DMS114 treated with DMSO at 0.1 percent for 48 hours (cell line): ENCODE measurements at regions not wholly inside any gene's neighbourhood (a gene's known extent, or its start where the extent isn't known, plus 50 kb on each side); places are given as distances from the start of the nearest gene placed in this dataset.

Source experiments
- DNase-seq: peaks from one replicate; lab custom pipeline; 2025; ENCODE audit not compliant: unreplicated experiment; lab: John Stamatoyannopoulos, UW

DNA sequence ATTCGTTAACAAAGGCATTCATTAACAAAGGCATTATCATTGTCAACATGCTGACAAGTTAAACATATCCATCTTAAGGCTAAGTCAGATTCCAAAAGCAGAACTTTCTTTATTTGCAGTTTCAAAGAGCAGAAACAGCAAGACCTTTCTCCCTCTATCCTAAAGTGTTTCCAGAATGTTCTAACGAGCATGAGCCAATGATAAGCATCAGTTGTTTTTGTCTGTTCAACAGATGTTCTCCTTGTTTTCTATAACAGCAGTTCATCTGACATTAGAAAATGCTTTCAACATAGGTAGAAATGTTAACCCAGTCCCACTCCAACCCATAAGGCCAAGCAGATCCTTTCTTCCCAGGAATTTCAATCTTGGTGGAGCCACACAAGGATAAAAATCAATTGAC, 77.6 kb upstream of the POMGNT2 start:
- no peak for DNase-seq

- DNase-seq, result no peak
Measured at GRCh38 chr3:43181202-43181821, 75.4 kb upstream of the POMGNT2 start.

- no peak for DNase-seq
Measured at GRCh38 chr3:43180694-43181093, 74.8 kb upstream of the POMGNT2 start.

GRCh38 chr3:43180027-43180426, 74.1 kb upstream of the POMGNT2 start:
- DNase-seq, result no peak

GRCh38 chr3:43178891-43179366, 73.0 kb upstream of the POMGNT2 start:
- DNase-seq, result no peak

GRCh38 chr3:43177085-43177484, 71.2 kb upstream of the POMGNT2 start:
- DNase-seq, result no peak

GRCh38 chr3:43176666-43177065, 70.8 kb upstream of the POMGNT2 start:
- no peak for DNase-seq

GRCh38 chr3:43175541-43175940, 69.7 kb upstream of the POMGNT2 start:
- no peak for DNase-seq

DNA sequence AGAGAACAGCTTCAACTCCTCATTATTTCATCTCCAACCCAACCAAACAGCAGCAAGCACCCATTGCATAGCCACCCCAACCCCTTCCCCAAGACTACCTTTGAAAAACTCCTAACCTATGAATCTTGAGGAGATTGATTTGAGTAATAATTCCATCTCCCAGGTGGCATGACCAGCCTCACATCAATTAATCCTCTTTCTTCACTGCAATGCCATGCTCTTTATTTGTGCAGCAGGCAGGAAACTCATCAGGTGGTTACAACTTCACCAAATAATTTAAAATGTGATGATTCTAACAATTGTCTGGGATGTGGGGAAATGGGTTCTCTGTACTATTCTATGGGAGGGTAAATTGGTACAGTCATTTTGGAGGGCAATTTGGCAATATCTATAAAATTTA, 68.1 kb upstream of the POMGNT2 start:
- no peak for DNase-seq

DNA sequence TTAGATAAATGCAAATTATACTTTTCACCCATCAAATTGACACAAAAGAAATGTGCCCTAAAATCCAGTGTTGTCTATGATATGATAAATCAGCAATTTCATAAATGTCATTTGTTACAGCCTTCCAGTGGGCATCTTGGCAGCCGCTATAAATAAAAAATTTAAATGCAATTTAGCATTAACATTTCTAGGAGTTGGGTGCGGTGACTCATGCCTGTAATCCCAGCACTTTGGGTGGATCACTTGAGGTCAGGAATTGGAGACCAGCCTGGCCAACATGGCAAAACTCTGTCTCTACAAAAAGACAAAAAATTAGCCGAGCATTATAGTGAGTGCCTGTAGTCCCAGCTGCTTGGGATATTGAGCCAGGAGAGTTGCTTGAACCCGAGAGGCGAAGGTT, 65.9 kb upstream of the POMGNT2 start:
- DNase-seq, result no peak

GRCh38 chr3:43170553-43170952, 64.7 kb upstream of the POMGNT2 start:
- no peak for DNase-seq

DNA sequence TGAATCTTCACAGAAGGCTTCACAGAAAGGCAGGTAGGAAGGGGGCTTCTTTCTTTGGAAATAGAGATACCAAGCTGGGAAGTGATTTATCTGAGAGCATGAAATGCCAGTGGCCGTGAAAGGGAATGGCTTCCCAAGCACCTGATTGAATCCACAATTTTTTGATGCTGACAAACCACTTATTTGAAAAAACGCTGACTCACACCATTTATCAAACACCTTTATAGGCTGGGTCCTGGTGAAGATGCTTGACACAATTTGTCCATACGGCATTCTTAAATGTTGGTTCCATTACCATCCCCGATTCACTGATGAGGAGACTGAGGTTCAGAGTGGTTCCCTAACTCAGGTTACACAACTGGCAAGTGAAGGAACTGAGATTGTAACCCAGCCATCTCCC, 64.1 kb upstream of the POMGNT2 start:
- DNase-seq, result no peak

DNA sequence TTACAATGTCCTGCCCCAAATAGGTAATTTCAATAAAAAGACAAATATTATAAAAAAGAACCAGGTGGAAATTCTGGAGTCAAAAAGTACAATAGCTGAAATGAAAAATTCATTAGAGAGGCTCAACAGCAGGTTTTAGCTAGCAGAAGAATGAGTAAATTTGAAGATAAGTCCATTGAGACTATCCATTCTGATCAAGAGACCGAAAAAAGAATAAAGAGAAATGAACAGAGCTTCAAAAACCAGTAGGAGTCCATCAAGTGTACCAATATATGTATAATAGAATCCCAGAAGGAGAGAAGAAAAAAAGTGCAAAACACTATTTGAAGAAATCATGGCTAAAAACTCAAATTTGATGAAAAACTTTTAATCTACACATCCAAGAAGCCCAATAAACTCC, 60.5 kb upstream of the POMGNT2 start:
- DNase-seq, result no peak

DNA sequence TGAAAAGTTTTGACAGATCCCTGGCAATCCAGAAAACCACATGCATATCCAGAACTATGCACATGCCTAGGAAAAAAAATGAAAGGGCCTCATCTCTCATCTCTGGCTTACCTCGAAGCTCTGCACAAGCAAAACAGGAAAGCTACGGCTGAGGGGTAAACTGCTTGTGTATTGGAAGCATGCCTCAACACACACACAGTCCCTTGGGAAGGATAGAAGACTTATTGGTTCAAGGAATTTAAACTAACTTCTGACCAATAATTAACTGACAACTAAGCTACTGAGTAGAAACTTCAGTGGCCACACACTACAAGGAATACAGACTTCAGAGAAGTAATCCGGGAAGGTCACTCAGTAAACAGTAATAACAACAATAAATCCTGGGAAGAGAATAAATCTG, 59.9 kb upstream of the POMGNT2 start:
- DNase-seq, result no peak

- DNase-seq, result no peak
Measured at GRCh38 chr3:43163895-43164493, 58.1 kb upstream of the POMGNT2 start.

- peak; percentile 24 for DNase-seq
Measured at GRCh38 chr3:43162230-43163084, 56.6 kb upstream of the POMGNT2 start.

GRCh38 chr3:43161684-43162229, 55.9 kb upstream of the POMGNT2 start:
- no peak for DNase-seq

DNA sequence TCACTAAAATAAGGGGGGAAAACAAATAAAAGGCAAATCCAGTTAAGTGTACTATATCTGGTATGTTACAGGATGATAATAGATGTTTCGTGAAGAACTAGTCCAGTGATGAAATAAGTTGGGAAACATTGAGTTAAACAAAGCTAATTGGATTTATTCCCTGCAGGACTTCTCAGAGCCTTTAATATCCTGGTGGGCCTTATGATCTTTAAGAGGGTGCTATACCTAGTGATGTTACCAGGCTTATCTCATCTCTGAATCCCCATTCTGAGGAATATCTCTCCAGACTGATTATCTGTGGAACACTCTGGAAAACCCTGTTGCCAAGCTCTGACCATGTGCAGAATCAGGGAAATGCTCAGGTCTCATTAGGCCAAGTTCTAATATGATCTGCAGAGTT, 54.8 kb upstream of the POMGNT2 start:
- DNase-seq, result no peak

- DNase-seq, result no peak
Measured at GRCh38 chr3:43159876-43160255, 54.0 kb upstream of the POMGNT2 start.

DNA sequence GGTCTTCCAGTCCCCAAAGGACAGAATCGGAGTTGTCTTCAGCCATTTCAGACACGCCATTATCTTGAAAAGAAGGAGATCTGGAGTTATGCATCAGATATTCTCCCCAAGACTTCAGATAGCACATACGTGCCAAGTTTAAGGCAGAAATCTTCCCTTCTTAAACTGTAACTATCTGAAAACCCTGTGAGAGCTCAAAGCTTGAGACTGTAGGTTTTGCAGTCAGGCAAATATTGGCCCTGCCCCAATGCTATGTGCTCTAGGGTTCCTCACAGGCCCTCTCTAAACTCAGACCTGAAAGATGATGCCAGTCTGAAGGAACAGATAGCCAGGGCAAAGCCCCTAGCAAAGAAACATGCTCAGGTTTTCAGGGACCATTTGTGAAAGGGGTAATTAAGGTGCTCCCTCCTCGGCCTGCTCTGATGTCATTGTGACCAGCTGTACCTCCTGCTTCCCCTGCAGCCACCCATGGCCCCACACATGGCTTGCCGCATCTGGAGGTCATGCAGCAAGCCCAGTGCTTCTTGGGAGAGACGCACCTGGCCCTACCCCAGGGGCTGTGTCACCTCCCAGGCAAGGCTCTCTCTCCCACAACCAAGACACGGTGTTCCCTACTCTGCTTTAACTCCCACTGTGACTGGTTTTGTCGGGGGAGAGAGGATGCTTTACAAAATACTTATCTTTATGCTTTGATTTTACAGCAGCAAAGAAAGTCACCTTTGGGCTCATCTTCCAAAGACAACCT, 53.4 kb upstream of the POMGNT2 start:
- DNase-seq, result no peak

GRCh38 chr3:43156812-43157455, 51.1 kb upstream of the POMGNT2 start:
- DNase-seq, result no peak
